ENCODE measurements at regions not wholly inside any gene's neighbourhood (a gene's known extent, or its start where the extent isn't known, plus 50 kb on each side); places are given as distances from the start of the nearest gene placed in this dataset.

DNA sequence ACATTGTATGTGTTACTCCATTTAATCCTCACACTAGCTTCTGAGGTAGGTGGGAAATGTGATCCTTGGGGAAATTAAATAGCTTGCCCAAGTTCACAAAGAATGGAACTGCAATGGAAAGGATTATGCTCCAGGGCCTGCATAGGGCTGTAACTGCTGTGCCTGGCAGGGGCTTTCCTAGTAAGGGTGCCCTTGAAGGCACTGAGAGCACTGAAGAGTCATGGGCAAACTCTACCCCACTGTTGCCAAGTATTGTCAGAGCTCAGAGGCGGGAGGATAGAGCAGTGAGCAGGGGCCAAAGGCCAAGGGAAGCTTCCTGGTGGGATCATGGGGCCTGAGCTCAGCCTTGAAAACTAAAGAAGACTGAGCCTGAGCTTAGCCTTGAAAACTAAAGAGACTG is 133.0 kb upstream of the NALF2 start:
- no peak for ATAC-seq
- no peak overlapping the region for H3K27ac ChIP-seq
- TF ChIP-seq CTCF (IDR thresholded peaks at IDR 0.05) (no peak), POLR2A (IDR thresholded peaks at IDR 0.05) (no peak)

DNA sequence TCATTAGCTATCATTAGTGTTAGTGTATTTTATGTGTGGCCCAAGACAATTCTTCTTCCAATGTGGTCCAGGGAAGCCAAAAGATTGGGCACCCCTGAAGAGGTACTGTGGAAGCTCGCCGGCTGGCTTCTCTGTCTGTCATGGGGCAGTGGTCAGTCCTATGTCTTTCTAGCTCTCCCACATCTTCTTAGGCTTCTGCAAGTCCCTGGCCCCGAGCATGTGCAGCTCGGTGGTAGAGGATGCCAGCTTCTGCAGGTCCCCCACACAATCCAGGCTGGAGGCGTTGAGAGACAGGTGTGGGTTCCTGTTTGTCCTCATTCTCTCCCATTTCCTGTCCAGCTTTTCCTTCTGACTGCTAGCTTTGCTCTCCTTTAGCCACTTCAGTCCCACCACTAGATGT is 134.1 kb upstream of the NALF2 start:
- 86 to 92% methylated on average over 2 to 5 of the region's 5 CpGs for WGBS, 2 donors
- Histone ChIP-seq H3K9me3 (no peaks in the 10 kb centered on the region), H3K27ac (no peak overlapping the region), H3K36me3 (replicated peaks in 1 of 2; ENCODE audit: insufficient read depth in 1 of 2, low read depth in 2 of 2) (no peaks in the 10 kb centered on the region), H3K4me1 (no peaks in the 10 kb centered on the region), H3K4me3 (no peak overlapping the region), H3K27me3 (no peaks in the 10 kb centered on the region)
- TF ChIP-seq CTCF (IDR thresholded peaks at IDR 0.05), result no peak
- no peak for TF ChIP-seq POLR2A (IDR thresholded peaks at IDR 0.05)
- DNase-seq (no peak), ATAC-seq (no peak)
- intact Hi-C loops (cut with DNase I), result no loop called here

More for the DNA sequence above, 133.0 kb upstream of the NALF2 start:
- Histone ChIP-seq H3K27me3 (no peaks in the 10 kb centered on the region), H3K4me1 (no peaks in the 10 kb centered on the region), H3K9me3 (no peaks in the 10 kb centered on the region), H3K4me3 (no peak overlapping the region), H3K36me3 (replicated peaks in 1 of 2; ENCODE audit: insufficient read depth in 1 of 2, low read depth in 2 of 2) (no peaks in the 10 kb centered on the region)
- intact Hi-C loops (cut with DNase I), result no loop called here
- no peak for DNase-seq
- WGBS, 2 donors, result 100% methylated on average over 1 of the region's 1 CpG; no CpG with 5 or more reads in 1 of the 2 donors

GRCh38 chrX:69366183-69366582 is 137.9 kb upstream of the NALF2 start:
- ATAC-seq (no peak), DNase-seq (no peak)
- intact Hi-C loops (cut with DNase I), result no loop called here
- no peak for TF ChIP-seq CTCF (IDR thresholded peaks at IDR 0.05)
- TF ChIP-seq POLR2A (IDR thresholded peaks at IDR 0.05), result no peak
- H3K27ac ChIP-seq, result no peak overlapping the region
- no peaks in the 10 kb centered on the region for H3K27me3 ChIP-seq
- H3K4me1 ChIP-seq, result no peaks in the 10 kb centered on the region
- H3K4me3 ChIP-seq, result no peak overlapping the region
- no peaks in the 10 kb centered on the region for H3K9me3 ChIP-seq
- 82 to 88% methylated on average over 1 to 2 of the region's 2 CpGs for WGBS, 2 donors
- no peaks in the 10 kb centered on the region for H3K36me3 ChIP-seq (replicated peaks in 1 of 2; ENCODE audit: insufficient read depth in 1 of 2, low read depth in 2 of 2)

GRCh38 chrX:69365755-69366154 is 138.4 kb upstream of the NALF2 start:
- no peak overlapping the region for H3K27ac ChIP-seq
- no peaks in the 10 kb centered on the region for H3K9me3 ChIP-seq
- DNase-seq (peak in 1 of 4 donors; percentile 33), ATAC-seq (no peak)
- H3K4me3 ChIP-seq, result no peak overlapping the region
- 25 to 60% methylated on average over 1 of the region's 1 CpG for WGBS, 2 donors
- H3K36me3 ChIP-seq (replicated peaks in 1 of 2; ENCODE audit: insufficient read depth in 1 of 2, low read depth in 2 of 2), result no peaks in the 10 kb centered on the region
- TF ChIP-seq CTCF (IDR thresholded peaks at IDR 0.05), result no peak
- no peak for TF ChIP-seq POLR2A (IDR thresholded peaks at IDR 0.05)
- H3K4me1 ChIP-seq, result no peaks in the 10 kb centered on the region
- no peaks in the 10 kb centered on the region for H3K27me3 ChIP-seq
- intact Hi-C loops (cut with DNase I), result no loop called here

DNA sequence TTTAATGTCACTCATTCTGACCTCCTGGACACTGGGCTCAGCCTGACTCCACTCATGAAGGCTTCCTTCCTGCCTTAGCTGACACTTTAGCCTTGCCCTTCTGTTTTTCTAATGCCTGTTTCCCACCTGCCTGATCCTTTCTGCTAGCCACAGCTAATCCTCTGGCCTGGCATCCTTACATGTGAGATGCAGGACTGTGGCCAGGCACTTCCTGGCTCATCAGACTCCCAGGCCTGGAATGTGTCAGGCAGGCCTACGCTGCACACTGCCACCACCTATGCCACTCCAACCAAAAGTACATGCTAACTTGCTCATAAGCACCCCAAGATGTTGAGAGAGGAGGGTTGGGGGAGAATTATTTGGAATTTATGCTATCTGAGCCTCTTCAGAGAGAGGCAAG is 138.8 kb upstream of the NALF2 start:
- Histone ChIP-seq H3K9me3 (no peaks in the 10 kb centered on the region), H3K27ac (no peak overlapping the region), H3K36me3 (replicated peaks in 1 of 2; ENCODE audit: insufficient read depth in 1 of 2, low read depth in 2 of 2) (no peaks in the 10 kb centered on the region), H3K4me1 (no peaks in the 10 kb centered on the region), H3K4me3 (no peak overlapping the region), H3K27me3 (no peaks in the 10 kb centered on the region)
- 80 to 100% methylated on average over 1 of the region's 1 CpG for WGBS, 2 donors
- TF ChIP-seq POLR2A (IDR thresholded peaks at IDR 0.05) (no peak), CTCF (IDR thresholded peaks at IDR 0.05) (no peak)
- intact Hi-C loops (cut with DNase I), result no loop called here
- ATAC-seq, result no peak
- DNase-seq, result no peak

Data from body of pancreas (tissue), 4 donors.